ENCODE measurements at regions not wholly inside any gene's neighbourhood (a gene's known extent, or its start where the extent isn't known, plus 50 kb on each side); places are given as distances from the start of the nearest gene placed in this dataset.
"Not testable (repeated sequence)": the region's sequence is repeated elsewhere in the genome, so short reads cannot be mapped to it uniquely, and the experiment has no call there.

GRCh38 chr20:30574337-30574736 lies 683.1 kb upstream of the DEFB115 start:
- not testable (repeated sequence) for TF ChIP-seq POLR2A (IDR thresholded peaks at IDR 0.05; ENCODE audit: low read depth, low read length); RCOR1 (IDR thresholded peaks at IDR 0.05; ENCODE audit: insufficient replicate concordance, low read length); CEBPB (IDR thresholded peaks at IDR 0.05; ENCODE audit: low read depth, low read length); CTCF (conservative IDR thresholded peaks at IDR 0.05; ENCODE audit: low read depth, low read length)
